ENCODE measurements at regions not wholly inside any gene's neighbourhood (a gene's known extent, or its start where the extent isn't known, plus 50 kb on each side); places are given as distances from the start of the nearest gene placed in this dataset.

- FAIRE-seq, result no peak
- CTCF ChIA-PET, result no interaction called here
- dilution Hi-C loops (cut with MboI; ENCODE audit: extremely low pct_ligation_motif_present, low sequenced_read_pairs), result no loop called here
These were observed 381.9 kb upstream of the PBX1 start for GRCh38 chr1:164177118-164177517.

More at GRCh38 chr1:164177118-164177517, 381.9 kb upstream of the PBX1 start:
- intact Hi-C loops (cut with micrococcal nuclease), result no loop called here
- Histone ChIP-seq H3K4me3 (replicated peaks in 1 of 3; ENCODE audit: insufficient read depth in 1 of 3, low read depth in 1 of 3, low read length in 3 of 3) (no peak overlapping the region), H3K27me3 (ENCODE audit: control insufficient read depth in 2 of 2, insufficient read depth in 2 of 2, low read length in 2 of 2) (no peaks in the 10 kb centered on the region), H3K9me1 (replicated peaks; ENCODE audit: control insufficient read depth, extremely low read depth, insufficient read depth, low read length) (no peaks in the 10 kb centered on the region), H4K20me1 (replicated peaks; ENCODE audit: control insufficient read depth, extremely low read depth, insufficient read depth, low read length) (no peaks in the 10 kb centered on the region), H3K9me3 (replicated peaks; ENCODE audit: control insufficient read depth, insufficient read depth, low read length) (no peaks in the 10 kb centered on the region), H2AFZ (ENCODE audit: low read depth, low read length) (no peak overlapping the region), H3K36me3 (ENCODE audit: control insufficient read depth in 2 of 2, extremely low read depth in 1 of 2, insufficient read depth in 2 of 2, low read length in 2 of 2) (no peaks in the 10 kb centered on the region), H3K27ac (ENCODE audit: insufficient read depth, low read depth, low read length) (no peak overlapping the region), H3K9ac (replicated peaks; ENCODE audit: extremely low read depth, insufficient read depth, low read length) (no peak overlapping the region), H3K4me1 (ENCODE audit: control insufficient read depth, extremely low read depth, insufficient read depth, low read length) (no peaks in the 10 kb centered on the region), H3K4me2 (ENCODE audit: insufficient read depth, low read length) (no peak overlapping the region), H3K79me2 (ENCODE audit: control insufficient read depth, insufficient read depth, low read length) (no peaks in the 10 kb centered on the region)
- DNase-seq (ENCODE audit: low read depth, low spot score), result no peak
- no TSS peak for BruUV-seq (replicated peaks)
- no peak for TF ChIP-seq POLR2AphosphoS5 (IDR thresholded peaks at IDR 0.05; ENCODE audit: insufficient read depth, low read depth, low read length)
- TF ChIP-seq POLR2A (IDR thresholded peaks at IDR 0.05; ENCODE audit: low read depth, low read length), result no peak
- no peak for TF ChIP-seq EZH2 (IDR thresholded peaks at IDR 0.05; ENCODE audit: borderline replicate concordance, low read depth, low read length, severe bottlenecking)
- TF ChIP-seq MAX (IDR thresholded peaks at IDR 0.05; ENCODE audit: insufficient read depth, insufficient read length), result no peak
- TF ChIP-seq GATA2 (IDR thresholded peaks at IDR 0.05; ENCODE audit: insufficient read depth, insufficient read length, low read depth, low read length), result no peak
- TF ChIP-seq CTCF (IDR thresholded peaks at IDR 0.05; ENCODE audit: extremely low read depth in 1 of 2, insufficient read depth in 1 of 2, low read depth in 1 of 2, low read length in 2 of 2), result no peak
- TF ChIP-seq FOS (IDR thresholded peaks at IDR 0.05; ENCODE audit: borderline replicate concordance, insufficient read depth, low read length), result no peak
- no peak for TF ChIP-seq JUN (IDR thresholded peaks at IDR 0.05; ENCODE audit: borderline replicate concordance, insufficient read depth, insufficient read length, low read depth)
- no peak for TF ChIP-seq MYC (IDR thresholded peaks at IDR 0.05; ENCODE audit: low read depth, low read length)
- POLR2A ChIA-PET, result no interaction called here
